ENCODE measurements at regions not wholly inside any gene's neighbourhood (a gene's known extent, or its start where the extent isn't known, plus 50 kb on each side); places are given as distances from the start of the nearest gene placed in this dataset.

DNA sequence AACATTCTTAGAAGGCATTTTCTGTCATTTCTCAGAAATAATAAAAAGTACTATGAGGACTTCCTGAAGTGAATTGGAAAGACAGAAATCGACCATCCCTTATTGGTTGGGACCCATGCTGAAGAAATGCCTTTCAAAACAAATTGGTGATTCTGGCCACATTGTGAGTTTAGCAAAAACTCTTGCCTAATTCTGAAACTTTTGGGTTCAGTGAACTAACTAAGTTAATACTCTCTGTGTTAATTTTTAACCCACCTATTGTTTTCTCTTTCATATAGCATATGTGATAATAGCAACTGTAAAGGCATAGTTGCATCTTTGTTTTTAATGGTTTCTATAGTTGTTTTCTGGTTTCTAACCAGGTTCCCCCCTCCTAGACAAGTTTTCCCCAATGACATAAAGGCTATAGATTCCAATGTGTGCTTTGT is 129.3 kb upstream of the FAT1 start:
- Histone ChIP-seq H3K36me3 (replicated peaks in 1 of 2; ENCODE audit: insufficient read depth in 1 of 2, low read depth in 2 of 2) (no peaks in the 10 kb centered on the region), H3K27ac (no peak overlapping the region), H3K27me3 (no peaks in the 10 kb centered on the region), H3K4me1 (no peaks in the 10 kb centered on the region), H3K9me3 (no peaks in the 10 kb centered on the region), H3K4me3 (no peak overlapping the region)
- 54 to 75% methylated on average over 1 of the region's 1 CpG for WGBS, 2 donors
- TF ChIP-seq POLR2A (IDR thresholded peaks at IDR 0.05) = no peak
- TF ChIP-seq, protein P1, sequence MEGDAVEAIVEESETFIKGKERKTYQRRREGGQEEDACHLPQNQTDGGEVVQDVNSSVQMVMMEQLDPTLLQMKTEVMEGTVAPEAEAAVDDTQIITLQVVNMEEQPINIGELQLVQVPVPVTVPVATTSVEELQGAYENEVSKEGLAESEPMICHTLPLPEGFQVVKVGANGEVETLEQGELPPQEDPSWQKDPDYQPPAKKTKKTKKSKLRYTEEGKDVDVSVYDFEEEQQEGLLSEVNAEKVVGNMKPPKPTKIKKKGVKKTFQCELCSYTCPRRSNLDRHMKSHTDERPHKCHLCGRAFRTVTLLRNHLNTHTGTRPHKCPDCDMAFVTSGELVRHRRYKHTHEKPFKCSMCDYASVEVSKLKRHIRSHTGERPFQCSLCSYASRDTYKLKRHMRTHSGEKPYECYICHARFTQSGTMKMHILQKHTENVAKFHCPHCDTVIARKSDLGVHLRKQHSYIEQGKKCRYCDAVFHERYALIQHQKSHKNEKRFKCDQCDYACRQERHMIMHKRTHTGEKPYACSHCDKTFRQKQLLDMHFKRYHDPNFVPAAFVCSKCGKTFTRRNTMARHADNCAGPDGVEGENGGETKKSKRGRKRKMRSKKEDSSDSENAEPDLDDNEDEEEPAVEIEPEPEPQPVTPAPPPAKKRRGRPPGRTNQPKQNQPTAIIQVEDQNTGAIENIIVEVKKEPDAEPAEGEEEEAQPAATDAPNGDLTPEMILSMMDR (IDR thresholded peaks at IDR 0.05) = no peak
- DNase-seq (no peak), ATAC-seq (no peak)
- intact Hi-C loops (cut with DNase I) = no loop called here

DNA sequence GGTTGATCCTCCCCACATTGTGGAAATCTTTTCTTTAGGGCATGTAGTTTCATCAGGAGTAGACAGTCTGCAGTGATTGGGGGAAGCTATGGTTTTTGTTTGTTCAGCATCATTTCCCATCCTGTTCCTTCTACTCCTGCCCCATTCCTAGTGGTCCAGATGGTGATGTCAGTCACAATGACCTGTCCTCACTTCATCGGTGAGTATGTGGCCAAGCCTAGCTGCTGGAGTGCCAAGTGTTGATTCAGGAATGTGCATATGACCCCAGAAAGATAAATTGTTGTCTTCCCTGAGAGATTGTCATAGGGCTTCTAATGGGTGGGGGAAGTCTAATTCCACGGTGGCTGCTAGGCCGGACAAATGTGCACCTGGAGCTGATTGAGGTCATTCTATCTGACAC is 130.6 kb upstream of the FAT1 start:
- ATAC-seq (no peak), DNase-seq (no peak)
- Histone ChIP-seq H3K4me3 (no peak overlapping the region), H3K9me3 (no peaks in the 10 kb centered on the region), H3K36me3 (replicated peaks in 1 of 2; ENCODE audit: insufficient read depth in 1 of 2, low read depth in 2 of 2) (no peaks in the 10 kb centered on the region), H3K4me1 (no peaks in the 10 kb centered on the region), H3K27ac (no peak overlapping the region), H3K27me3 (no peaks in the 10 kb centered on the region)
- intact Hi-C loops (cut with DNase I) = no loop called here
- no peak for TF ChIP-seq POLR2A (IDR thresholded peaks at IDR 0.05)
- WGBS, 2 donors = 50 to 69% methylated on average over 3 of the region's 3 CpGs

DNA sequence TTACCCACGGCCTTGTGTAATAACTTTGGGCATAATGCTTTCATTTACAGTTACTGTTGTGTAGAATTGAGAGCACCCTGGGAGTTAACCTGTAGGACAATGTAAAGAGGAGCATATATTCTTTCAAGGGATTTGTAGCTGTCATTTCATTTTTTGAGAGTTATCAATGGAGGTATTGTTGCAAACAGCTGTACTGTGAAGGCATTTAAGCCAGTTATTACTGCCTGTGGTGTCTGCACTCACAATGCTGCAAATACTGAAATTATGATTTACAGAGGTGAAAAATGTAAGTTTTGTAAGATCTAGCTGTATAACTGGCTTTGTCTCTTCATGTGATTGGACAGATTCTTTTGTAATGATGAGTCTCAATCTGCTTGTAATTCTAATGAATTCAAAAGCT is 131.5 kb upstream of the FAT1 start:
- intact Hi-C loops (cut with DNase I) = no loop called here
- Histone ChIP-seq H3K4me3 (no peak overlapping the region), H3K36me3 (replicated peaks in 1 of 2; ENCODE audit: insufficient read depth in 1 of 2, low read depth in 2 of 2) (no peaks in the 10 kb centered on the region), H3K4me1 (no peaks in the 10 kb centered on the region), H3K27me3 (no peaks in the 10 kb centered on the region), H3K9me3 (no peaks in the 10 kb centered on the region), H3K27ac (no peak overlapping the region)
- no peak for DNase-seq
- 81 to 93% methylated on average over 1 of the region's 1 CpG for WGBS, 2 donors
- ATAC-seq = no peak
- no peak for TF ChIP-seq POLR2A (IDR thresholded peaks at IDR 0.05)
- TF ChIP-seq, protein P1 (IDR thresholded peaks at IDR 0.05) = no peak

DNA sequence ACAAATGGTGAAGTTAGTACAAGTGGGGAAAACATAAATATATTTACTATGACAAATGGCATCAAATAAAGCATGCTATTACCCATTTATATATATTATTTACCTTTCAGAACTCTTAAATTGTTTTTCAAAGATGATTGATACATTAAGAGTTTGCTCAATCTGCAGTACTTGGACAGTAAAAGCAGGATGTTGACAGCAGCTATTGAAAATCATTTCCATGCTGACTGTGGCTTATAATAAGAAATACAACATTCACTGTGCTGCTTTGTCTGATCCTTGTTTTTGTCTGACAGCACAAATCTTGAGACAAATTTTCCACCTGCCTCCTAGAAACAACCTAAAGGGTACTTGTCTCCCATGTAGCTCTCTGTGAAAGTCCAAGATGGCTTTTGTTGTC is 134.1 kb upstream of the FAT1 start:
- no peak for ATAC-seq
- no peak overlapping the region for H3K27ac ChIP-seq
- DNase-seq = no peak
- no peaks in the 10 kb centered on the region for H3K36me3 ChIP-seq (replicated peaks in 1 of 2; ENCODE audit: insufficient read depth in 1 of 2, low read depth in 2 of 2)
- intact Hi-C loops (cut with DNase I) = no loop called here
- H3K4me3 ChIP-seq = no peak overlapping the region
- TF ChIP-seq, protein P1 (IDR thresholded peaks at IDR 0.05) = no peak
- TF ChIP-seq POLR2A (IDR thresholded peaks at IDR 0.05) = no peak
- no peaks in the 10 kb centered on the region for H3K9me3 ChIP-seq
- no peaks in the 10 kb centered on the region for H3K4me1 ChIP-seq
- no peaks in the 10 kb centered on the region for H3K27me3 ChIP-seq

DNA sequence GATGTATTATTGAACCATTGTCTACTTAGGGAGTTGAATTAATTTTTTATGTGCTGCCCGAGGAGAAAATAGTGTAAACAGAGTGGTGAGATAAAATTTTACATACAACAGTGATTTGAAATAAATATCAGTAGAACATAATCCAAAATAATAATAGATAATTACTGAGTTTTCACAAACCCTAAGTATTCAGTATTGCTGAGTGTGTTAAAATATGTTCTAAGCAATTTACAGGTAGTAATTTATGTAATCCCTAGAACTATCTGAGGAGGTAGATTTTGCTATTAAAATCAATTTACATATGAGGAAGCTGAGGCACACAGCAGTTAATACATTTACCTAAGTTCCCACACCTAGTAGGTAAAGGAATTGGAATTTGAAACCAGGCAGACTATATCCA is 134.7 kb upstream of the FAT1 start:
- intact Hi-C loops (cut with DNase I) = no loop called here
- Histone ChIP-seq H3K4me3 (no peak overlapping the region), H3K27ac (no peak overlapping the region), H3K4me1 (no peaks in the 10 kb centered on the region), H3K27me3 (no peaks in the 10 kb centered on the region), H3K36me3 (replicated peaks in 1 of 2; ENCODE audit: insufficient read depth in 1 of 2, low read depth in 2 of 2) (no peaks in the 10 kb centered on the region), H3K9me3 (no peaks in the 10 kb centered on the region)
- no peak for TF ChIP-seq POLR2A (IDR thresholded peaks at IDR 0.05)
- DNase-seq (no peak), ATAC-seq (no peak)
- 59 to 61% methylated on average over 1 of the region's 1 CpG for WGBS, 2 donors

DNA sequence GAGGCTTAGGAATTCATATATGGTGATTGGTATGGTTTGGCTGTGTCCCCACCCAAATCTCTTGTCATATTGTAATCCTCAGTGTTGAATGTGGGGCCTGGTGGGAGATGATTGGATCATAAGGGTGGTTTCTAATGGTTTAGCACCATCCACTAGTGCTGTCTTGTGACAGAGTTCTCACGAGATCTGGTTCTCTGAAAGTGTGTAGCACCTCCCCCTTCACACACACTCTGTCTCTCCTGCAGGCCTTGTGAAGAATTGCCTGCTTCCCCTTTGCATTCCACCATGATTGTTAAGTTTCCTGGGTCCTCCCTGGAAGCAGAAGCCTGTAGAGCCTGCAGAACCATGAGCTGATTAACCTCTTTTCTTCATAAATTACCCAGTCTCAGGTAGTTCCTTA is 135.8 kb upstream of the FAT1 start:
- H3K27me3 ChIP-seq = no peaks in the 10 kb centered on the region
- no peak for TF ChIP-seq POLR2A (IDR thresholded peaks at IDR 0.05)
- TF ChIP-seq, protein P1 (IDR thresholded peaks at IDR 0.05) = no peak
- H3K4me3 ChIP-seq = no peak overlapping the region
- no peak overlapping the region for H3K27ac ChIP-seq
- ATAC-seq (no peak), DNase-seq (no peak)
- H3K4me1 ChIP-seq = no peaks in the 10 kb centered on the region
- intact Hi-C loops (cut with DNase I) = no loop called here
- H3K9me3 ChIP-seq = no peaks in the 10 kb centered on the region
- no peaks in the 10 kb centered on the region for H3K36me3 ChIP-seq (replicated peaks in 1 of 2; ENCODE audit: insufficient read depth in 1 of 2, low read depth in 2 of 2)
- WGBS, 2 donors = 75 to 87% methylated on average over 1 of the region's 1 CpG

Data from body of pancreas (tissue), 4 donors.